Stimulated activated CD4-positive, alpha-beta T cell treated with anti-CD3 and anti-CD28 coated beads, Interleukin-15, amount 100 ng/mL, for 24 hours (primary cell): ENCODE measurements at regions not wholly inside any gene's neighbourhood (a gene's known extent, or its start where the extent isn't known, plus 50 kb on each side); places are given as distances from the start of the nearest gene placed in this dataset.

Source experiments
- DNase-seq: peaks from one replicate; pipeline ENCODE4 v3.0.0-alpha.2; 2020

GRCh38 chr2:71888751-71889445, 258.8 kb downstream of the CYP26B1 start:
- DNase-seq, result no peak

- no peak for DNase-seq
These were observed 260.5 kb downstream of the CYP26B1 start for GRCh38 chr2:71887196-71887595.

- DNase-seq, result no peak
These were observed 261.4 kb downstream of the CYP26B1 start for GRCh38 chr2:71886241-71886640.

DNA sequence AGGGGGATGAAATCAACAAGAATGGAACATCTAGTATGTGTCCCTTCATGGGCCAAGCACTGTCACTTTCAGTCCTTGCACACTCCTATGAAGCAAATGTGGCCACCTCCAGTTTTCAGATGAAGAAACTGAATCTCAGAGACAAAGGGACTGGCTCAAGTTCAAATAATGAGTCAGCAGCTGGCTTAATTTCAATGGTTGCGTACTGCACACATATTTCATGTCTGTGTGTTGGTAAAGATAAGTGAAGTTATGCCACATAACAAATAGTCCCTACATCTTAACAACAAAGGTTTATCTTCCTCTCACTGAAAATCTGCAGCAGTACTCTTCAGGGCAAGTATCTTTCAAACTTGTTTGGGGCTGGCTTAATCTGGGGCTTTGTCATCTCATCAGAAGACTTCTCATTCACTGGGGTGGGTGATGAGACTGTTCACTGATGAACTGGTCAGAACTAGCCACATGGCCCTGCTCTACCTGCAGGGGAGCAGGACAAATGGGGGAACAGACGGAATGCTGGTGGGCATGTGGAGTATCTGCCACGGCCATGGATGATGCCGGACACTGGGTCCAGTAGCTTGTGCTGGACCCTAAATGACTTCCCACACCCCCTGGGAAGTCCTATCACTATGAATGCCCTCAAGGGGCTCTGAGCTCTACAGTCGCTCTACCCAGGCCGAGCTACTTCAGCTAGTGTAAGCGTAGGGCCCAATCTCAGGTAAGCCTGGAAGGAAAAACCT, 263.2 kb downstream of the CYP26B1 start:
- no peak for DNase-seq

DNA sequence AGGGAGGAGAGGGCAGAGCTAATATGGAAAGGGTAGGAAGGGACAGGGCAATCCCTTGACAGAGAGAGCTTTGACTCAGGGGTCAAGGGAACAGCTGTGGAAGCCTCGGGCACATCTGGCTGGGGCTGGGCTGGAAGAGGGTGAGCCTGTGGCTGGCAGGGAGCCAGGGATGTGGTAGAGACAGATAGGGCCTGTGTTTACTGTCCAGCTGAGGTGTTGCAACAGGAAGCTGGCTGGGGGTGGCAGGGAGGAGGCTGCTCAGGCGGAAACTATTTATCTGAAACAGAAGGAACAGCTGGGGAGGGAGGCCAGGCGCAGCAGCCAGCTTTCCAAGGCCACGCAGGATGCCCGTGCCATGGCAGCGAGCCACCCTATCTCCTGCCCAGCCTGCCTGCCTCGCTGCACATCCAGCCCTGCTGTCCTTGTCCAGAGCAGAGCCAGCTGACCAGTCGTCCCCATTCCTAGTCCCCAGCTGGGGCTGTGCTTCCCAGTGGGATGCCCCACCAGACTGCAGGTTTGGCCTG, 264.7 kb downstream of the CYP26B1 start:
- DNase-seq, result no peak

DNA sequence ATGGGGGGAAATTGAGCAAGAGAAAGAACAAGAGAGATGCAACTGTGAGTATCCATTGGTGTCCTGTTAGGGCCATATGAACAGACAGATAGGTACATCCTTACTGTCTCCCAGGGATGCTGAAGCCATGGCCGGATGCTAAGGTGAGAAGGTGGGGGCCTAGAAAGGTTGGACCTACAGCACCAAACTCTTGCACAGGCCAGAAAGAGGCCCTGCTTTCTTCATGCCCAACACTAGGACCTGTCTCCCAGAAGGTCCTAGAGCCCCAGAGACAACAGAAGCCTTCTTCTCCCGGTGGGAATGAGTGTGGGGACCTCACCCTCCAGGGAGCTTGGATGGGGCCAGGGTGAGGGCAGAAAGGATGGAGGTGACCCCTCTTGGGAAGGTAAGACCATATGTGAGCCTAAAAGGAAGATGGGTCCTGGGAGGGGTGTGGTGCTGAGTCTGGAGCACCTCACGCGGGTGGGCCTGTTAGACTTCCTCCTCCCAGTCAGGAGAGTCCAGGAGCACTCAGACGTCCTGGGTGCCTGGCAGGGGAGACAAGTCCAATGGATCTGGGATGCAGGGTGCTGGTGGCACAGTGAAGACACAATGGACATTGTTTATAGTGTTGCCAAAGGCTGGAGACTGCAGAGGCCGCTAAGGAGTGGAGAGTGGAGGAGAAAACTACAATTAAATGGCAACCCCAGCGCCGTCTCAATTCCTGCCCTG, 265.3 kb downstream of the CYP26B1 start:
- no peak for DNase-seq

DNA sequence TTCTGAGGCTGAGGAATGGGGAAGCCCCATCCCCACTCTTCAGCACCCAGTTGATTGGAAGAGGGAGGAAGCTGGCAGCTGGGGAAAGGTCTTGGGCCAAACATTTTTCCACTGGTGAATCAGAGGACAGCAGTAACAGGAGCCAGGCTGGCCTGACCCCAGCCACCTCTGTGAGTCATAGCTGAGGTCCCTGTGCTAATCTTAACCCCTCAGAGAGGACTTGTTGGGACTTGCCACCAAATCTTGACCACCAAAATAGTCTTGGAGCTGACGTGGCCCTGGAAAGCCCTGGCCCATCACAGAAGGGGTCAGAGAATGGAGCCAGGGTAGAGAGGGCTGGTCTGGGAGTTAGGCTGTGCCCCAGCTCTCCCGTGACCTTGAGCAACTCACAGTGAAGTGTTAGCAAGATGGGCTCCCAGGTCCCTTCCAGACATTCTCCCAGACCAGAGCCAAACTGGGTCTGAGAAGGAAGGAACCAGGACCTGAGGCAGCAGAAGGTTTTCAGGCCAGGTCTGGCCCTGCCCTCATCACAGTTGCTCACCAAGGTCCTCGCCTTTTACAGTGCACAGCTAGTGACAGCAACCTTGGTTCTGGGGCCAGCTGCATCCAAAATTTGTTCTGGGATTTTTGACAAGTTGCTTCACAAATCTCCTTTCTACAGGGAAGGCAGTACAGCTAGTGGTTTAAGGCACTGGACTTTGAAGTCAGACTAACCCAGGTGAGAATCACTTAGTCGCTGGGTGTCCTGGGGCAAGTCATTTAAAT, 266.6 kb downstream of the CYP26B1 start:
- no peak for DNase-seq

GRCh38 chr2:71880287-71880686, 267.4 kb downstream of the CYP26B1 start:
- no peak for DNase-seq

- DNase-seq, result no peak
These were observed 268.0 kb downstream of the CYP26B1 start for GRCh38 chr2:71879509-71880184.

DNA sequence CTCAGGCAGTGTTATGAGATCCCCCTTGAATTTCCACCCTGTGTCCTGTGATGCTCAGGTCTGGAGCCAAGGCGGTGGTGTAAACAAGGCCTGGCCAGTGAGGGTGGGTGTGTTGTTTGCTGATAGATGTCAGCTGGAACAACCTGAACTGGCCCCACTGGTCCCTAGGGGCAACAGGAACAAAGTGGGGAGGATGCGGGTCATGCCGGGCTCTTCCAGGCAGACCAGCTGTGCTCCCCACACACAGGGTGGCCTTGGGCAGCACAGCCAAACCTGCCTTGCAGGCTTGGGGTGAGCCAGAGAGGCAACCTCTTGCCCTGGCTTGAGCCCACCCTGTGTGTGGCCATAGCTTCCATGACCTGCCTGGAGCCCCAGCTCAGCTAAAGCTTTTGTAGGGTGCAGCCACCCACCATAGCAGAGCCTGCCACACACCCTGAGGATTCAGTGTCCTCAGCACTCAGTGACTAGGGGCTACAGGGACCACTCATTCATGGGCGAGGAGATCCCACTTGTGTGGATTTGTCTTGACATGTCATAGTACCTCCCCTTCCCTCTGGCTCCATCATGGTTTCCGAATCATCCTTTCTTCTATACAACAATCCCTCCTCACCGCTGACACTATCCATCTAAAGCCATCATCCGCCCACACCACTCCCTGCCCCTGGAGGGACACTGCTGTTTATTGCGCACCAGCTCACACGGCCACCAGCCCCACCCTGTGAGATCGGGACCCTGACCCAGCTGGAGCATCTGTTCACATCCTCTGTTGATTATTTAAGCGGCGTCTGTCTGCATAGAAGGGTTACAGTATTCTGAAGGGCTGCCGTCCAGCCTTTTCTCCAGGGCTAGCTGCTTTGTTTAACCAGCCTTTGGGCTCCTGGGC, 268.8 kb downstream of the CYP26B1 start:
- DNase-seq, result no peak

DNA sequence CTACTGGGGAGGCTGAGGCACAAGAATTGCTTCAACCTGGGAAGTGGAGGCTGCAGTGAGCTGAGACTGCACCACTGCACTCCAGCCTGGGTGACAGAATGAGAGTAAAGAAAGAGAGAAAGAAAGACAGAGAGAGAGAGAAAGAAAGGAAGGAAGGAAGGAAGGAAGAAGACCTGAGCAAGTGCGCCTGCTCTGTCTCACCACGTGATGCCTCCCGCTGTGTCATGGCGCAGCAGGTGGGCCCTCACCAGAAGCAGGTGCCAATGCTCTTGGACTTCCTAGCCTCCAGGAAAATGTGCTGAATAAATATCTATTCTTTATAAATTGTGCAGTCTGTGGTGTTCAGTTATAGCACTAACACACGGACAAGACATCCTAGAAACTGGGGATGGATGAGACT, 270.0 kb downstream of the CYP26B1 start:
- no peak for DNase-seq

GRCh38 chr2:71876542-71877451, 270.9 kb downstream of the CYP26B1 start:
- no peak for DNase-seq

- DNase-seq, result no peak
These were observed 275.1 kb downstream of the CYP26B1 start for GRCh38 chr2:71872466-71873051.

DNA sequence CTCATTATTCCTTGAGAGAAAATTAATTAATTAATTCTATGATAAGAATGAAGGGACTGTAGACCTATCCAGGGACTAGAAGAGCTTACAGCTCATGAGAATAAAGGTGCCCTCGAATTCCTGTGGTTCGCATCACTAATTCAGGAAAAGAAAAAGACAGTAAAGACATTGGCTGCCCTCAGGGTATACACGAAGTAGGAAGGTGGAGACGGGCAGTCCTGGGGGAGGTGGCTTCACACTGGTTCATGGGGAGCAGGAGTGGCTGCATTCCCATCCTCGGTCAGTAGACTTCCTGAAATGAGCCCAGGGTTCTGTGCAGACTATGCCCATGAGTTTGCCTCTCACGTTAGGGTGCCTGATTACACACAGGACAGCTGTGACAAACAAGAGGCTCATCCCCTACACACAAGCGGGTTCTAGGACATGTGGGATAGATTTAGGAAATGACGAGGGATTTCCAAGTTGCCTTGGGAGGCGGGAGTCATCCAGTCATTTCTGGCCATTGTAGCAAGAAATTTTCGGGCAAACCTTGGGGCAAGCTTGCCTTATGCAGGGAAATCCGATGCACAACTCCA, 282.2 kb downstream of the CYP26B1 start:
- no peak for DNase-seq

- DNase-seq, result no peak
These were observed 283.6 kb downstream of the CYP26B1 start for GRCh38 chr2:71864085-71864484.

- no peak for DNase-seq
These were observed 284.3 kb downstream of the CYP26B1 start for GRCh38 chr2:71863396-71863795.

GRCh38 chr2:71862921-71863320, 284.7 kb downstream of the CYP26B1 start:
- DNase-seq, result no peak

DNA sequence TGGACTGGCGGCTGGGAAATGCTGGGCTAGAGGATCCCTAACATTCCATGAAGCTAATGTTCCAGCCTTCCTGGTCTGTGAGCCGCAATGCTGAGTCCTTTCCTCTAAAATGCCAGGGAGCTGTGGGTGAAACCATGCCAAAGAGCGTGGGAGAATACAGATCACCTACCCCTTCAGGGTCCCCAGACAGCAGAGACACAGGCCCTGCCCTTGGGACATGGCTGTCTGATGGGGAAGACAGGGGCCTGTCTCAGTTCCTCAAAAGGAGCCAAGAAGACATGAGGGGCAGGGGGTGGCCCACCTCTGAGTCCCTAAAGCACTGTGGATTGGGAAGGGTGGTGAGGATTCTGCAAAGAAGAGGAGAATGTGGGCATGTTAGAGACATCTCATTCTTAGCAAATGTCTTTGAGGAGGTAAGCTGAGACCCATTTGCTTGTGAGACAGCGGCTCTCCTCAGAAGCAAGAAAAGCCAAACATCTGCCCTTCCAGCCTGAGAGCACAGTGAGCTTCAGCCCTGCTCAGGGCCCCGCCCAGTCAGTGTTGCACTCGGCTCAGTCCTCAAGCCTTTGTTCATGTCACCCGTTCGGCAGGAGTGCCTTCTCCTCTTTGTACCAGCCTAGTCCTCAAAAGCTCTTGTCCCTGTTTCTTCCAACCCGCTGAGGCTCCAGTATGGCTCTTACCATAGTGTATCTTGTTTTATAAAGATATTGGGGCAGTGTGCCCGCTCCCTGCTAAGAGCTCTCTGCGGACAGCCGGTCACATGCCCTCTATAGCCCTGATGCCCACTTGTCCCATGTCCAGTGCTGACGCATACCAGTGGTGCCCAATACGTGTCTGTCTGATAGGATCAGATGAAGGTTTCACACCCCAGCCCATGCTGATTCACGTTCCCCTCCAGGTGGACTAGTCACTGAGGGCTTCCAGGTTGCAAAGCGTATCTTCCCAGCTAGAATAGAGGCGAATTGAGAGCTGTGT, 286.2 kb downstream of the CYP26B1 start:
- no peak for DNase-seq
